HG03575 (cell line): ENCODE measurements at regions not wholly inside any gene's neighbourhood (a gene's known extent, or its start where the extent isn't known, plus 50 kb on each side); places are given as distances from the start of the nearest gene placed in this dataset.

Source experiments
- ATAC-seq: cut with Tn5 transposase; IDR thresholded peaks from one replicate; pipeline ENCODE4 v1.9.1; 2021; ENCODE audit not compliant: unreplicated experiment, insufficient number of reproducible peaks, low FRiP score; ENCODE audit errors: extremely low read depth

DNA sequence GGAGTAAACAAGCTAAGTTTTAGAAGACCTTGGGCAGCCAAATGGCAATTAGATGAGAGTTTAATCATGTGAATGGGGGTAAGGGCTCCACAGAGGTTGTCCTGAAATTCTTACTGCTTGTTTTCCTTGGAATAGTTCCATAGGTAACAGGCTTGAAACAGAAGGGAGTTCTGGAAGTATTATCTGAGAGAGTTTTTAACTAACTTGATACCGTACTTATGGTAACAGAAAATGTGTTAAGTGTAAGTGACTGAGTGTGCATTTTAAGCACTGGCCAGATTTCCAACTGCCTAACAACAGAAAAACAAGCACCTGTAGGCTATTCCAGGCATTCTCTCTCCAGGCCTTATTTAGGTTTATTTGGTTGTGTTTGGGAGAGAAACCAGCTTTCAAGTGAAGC, 414.6 kb upstream of the PDE3A start:
- no peak for ATAC-seq

DNA sequence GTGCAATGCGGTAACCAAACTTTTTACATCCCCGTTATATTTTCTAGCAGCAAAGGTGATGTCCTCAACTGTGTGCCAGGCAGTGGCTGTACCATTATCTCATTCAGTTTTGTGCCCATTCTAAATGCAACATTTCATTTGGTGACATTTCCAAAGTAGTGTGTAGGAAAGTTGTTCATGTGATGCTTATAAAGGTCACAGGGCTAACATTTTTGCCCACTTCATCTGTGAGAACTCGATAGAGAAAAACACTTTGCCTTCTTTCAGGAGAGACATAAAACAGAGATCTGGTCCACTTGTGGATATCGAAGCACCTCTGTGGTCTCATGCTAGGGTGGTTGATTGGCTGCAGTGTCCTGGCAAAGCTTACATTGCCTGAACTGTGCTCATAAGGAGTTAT, 414.2 kb upstream of the PDE3A start:
- no peak for ATAC-seq

DNA sequence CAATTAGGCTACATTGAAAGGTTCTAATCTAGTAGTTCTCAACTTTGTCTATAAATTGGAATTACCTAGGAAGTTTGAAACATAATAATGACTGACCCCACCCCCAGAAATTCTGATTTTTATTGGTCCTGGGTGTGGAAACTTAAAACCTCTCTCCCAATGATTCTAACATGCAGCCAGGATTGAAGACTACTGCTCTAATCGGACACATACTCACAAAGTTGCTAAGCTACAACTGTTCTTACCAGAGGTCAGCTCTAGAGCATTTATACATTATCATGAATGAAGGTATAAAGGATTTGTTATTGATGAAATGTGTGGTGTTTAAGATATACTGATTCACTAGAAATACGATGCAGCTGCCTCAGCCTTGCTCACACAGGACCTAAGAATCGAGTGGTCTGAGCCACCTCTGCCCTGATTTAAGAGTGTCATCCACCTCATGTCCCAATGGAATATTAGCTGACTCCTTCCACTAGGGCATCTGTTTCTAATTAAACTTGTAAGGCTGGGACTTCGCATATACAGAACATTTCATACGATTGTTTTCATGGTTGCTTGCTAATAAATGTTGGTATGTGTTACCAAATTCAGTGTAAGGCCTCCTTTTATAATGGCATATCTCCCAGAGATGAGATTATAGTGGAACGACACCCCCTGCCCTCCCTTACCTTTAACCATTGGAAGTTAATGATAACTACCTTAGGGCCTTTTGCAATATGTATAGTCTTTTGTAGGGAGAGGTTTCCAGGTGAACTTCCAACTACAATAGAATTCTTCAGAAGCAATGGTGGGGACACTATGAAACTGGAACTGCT, 410.8 kb upstream of the PDE3A start:
- ATAC-seq, result no peak

GRCh38 chr12:19958389-19958788, 409.9 kb upstream of the PDE3A start:
- no peak for ATAC-seq

DNA sequence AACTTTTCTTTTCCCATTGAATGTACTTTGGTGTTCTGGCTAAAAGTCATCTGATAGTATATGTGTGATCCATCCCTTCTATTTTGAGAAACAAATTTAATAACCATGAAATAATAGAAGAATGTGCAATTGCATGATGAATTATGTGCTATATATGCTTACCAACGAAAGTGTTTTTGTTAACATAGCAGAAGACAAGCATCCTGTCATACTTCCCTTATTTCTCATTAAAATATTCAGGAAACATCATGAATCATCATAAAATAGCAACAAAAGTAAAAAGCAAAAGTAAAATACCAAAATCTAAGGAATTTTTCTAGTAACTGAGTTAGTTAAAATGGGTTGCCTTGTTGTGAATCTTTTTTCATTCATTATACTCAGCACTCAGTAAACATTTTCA, 409.0 kb upstream of the PDE3A start:
- ATAC-seq, result no peak

- no peak for ATAC-seq
Observed at GRCh38 chr12:19960527-19960926, 407.8 kb upstream of the PDE3A start.

DNA sequence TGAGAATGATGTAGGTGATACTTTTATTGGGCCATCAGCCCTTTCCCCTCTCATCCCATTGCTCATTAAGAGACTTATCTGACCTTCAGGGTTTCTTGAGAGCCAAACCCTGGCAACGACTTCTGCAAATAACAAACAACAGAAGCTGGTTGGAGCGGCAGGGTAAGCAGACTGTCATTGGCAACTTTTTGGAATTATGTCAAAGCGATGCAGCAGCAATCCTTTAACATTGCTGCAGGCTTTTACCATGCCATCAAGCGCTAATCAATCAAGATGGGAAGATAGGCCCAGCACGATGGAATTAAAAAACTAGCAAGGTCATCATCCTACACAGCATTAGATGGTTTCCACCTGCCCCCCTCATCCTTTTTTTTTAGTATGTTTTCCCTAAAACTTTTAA, 406.1 kb upstream of the PDE3A start:
- ATAC-seq, result no peak

DNA sequence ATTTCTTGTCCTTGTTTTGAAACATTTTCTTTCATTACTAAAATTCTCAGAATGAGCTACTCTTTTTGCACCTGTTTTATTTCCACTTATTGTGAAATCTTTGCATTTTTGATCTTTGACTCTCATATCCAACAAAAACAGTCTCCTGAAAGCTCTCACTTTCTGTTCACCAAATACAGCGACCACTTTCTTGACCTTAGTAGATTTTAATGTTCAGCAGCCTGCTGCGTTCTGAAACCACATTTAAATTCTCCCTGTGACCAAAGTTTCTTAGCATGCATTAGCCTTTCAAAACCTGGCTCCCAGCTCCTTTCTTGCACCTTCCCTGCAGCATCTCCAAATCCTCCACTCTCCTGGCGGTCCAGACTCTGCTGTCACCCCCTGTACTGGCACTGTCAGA, 404.4 kb upstream of the PDE3A start:
- no peak for ATAC-seq

DNA sequence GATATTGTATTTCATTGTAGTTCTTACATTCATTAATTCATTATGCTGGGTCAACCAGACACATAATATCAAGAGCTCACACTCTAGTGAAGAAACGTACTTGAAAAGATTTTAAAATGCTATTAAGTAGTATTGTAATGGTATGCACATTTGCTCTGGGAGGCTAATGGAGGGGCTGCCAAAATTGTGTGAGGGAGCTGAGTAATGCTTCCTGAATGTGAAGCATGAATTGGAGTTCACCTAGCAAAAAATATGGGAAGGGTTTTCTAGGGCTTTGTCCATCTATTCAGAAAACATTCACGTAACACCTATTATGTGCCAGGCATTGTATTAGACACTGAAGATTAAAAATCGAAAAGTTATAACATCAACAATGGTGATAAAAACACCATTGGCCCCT, 403.8 kb upstream of the PDE3A start:
- ATAC-seq, result no peak

GRCh38 chr12:19965196-19966038, 402.9 kb upstream of the PDE3A start:
- ATAC-seq, result no peak

GRCh38 chr12:19967001-19967400, 401.3 kb upstream of the PDE3A start:
- no peak for ATAC-seq

DNA sequence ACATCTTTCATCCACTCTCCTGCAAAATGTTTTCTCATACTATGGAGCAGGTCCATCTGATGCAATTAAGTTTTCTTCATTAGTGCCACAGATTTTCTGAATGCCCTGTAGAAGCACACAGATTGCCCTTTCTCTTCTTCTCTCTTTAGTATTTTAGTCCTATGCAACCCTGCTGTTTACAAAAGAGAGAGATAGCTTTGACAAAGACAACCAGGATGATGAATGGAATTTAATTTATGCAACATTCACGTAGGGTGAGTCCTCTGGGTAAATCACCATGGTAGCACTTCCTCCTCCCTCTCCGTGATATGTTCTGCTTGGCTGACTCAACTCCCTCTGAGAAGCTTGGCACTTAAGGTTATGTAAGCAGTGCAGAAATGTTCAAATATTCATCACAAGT, 400.9 kb upstream of the PDE3A start:
- no peak for ATAC-seq

GRCh38 chr12:19970116-19970515, 398.2 kb upstream of the PDE3A start:
- no peak for ATAC-seq

GRCh38 chr12:19970821-19971220, 397.5 kb upstream of the PDE3A start:
- ATAC-seq, result no peak

- no peak for ATAC-seq
Observed at GRCh38 chr12:19971361-19972280, 396.7 kb upstream of the PDE3A start.

GRCh38 chr12:19972325-19973288, 395.7 kb upstream of the PDE3A start:
- ATAC-seq, result no peak

DNA sequence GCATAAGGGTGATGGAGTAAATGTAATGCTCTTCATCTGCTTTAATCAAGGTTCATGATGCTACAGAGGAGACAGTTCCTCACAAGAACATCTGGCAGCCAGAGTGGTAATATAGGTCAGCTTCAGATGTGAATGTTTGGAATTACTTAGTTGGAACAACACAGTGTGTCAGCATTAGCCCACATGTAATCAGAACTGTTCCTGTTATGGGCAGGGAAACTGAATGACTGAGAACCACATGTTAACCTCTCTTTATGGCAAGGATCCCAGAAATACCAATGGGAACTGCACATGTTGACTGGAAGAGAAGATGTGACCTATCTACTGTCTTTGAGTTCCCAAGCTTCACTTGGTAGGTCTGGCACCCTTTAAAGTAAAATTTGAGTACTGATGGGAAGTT, 390.1 kb upstream of the PDE3A start:
- no peak for ATAC-seq

- no peak for ATAC-seq
Observed at GRCh38 chr12:19979584-19979983, 388.8 kb upstream of the PDE3A start.
